ENCODE measurements at regions not wholly inside any gene's neighbourhood (a gene's known extent, or its start where the extent isn't known, plus 50 kb on each side); places are given as distances from the start of the nearest gene placed in this dataset.

DNA sequence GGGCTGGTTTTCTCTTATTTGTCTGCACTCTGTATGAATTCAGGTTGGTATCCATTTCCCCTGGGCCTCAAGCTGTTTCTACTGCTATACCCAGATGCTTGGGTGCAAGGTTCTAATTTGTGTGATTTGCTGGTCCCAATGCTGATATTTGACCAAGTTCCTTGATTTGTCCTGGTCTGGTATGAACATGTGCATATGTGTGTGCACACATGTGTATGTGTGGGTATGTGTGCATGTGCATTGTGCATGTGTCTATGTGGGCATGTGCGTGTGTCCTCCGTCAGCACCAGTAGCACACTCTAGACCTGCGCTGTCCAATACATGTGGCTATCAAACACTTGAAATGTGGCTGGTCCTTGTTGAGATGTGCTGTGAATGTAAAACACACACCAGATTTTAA lies 102.4 kb upstream of the TSPAN2 start:
- POLR2A ChIA-PET = no interaction called here
- no peaks in the 10 kb centered on the region for H3K9me3 ChIP-seq (ENCODE audit: low read length)
- H3K27ac ChIP-seq (ENCODE audit: low read depth, low read length, poor library complexity, severe bottlenecking) = no peak overlapping the region
- H4K20me1 ChIP-seq (ENCODE audit: insufficient read depth, low read length) = no peaks in the 10 kb centered on the region
- H3K4me1 ChIP-seq (ENCODE audit: insufficient read depth, low read length, poor library complexity, severe bottlenecking) = no peaks in the 10 kb centered on the region
- CTCF ChIA-PET (ENCODE audit: unreplicated experiment) = no interaction called here
- no peak overlapping the region for H3K4me2 ChIP-seq (ENCODE audit: low read length)
- no peaks in the 10 kb centered on the region for H3K79me2 ChIP-seq (ENCODE audit: insufficient read depth, low read depth, low read length)
- BruUV-seq (replicated peaks) = no TSS peak
- no peak for DNase-seq (ENCODE audit: low spot score)
- H3K36me3 ChIP-seq (ENCODE audit: insufficient read depth, low read length) = no peaks in the 10 kb centered on the region
- intact Hi-C loops (cut with micrococcal nuclease; ENCODE audit: unreplicated experiment) = no loop called here
- H2AFZ ChIP-seq (ENCODE audit: low read length) = no peak overlapping the region
- no peaks in the 10 kb centered on the region for H3K9me2 ChIP-seq (ENCODE audit: insufficient read depth, low read length)
- no peak for TF ChIP-seq CTCF (conservative IDR thresholded peaks at IDR 0.05; ENCODE audit: low read length)
- TF ChIP-seq EZH2phosphoT487 (IDR thresholded peaks at IDR 0.05; ENCODE audit: borderline replicate concordance, low read depth, low read length) = no peak
- H3K4me3 ChIP-seq (ENCODE audit: low read depth, low read length, poor library complexity, severe bottlenecking) = no peak overlapping the region

DNA sequence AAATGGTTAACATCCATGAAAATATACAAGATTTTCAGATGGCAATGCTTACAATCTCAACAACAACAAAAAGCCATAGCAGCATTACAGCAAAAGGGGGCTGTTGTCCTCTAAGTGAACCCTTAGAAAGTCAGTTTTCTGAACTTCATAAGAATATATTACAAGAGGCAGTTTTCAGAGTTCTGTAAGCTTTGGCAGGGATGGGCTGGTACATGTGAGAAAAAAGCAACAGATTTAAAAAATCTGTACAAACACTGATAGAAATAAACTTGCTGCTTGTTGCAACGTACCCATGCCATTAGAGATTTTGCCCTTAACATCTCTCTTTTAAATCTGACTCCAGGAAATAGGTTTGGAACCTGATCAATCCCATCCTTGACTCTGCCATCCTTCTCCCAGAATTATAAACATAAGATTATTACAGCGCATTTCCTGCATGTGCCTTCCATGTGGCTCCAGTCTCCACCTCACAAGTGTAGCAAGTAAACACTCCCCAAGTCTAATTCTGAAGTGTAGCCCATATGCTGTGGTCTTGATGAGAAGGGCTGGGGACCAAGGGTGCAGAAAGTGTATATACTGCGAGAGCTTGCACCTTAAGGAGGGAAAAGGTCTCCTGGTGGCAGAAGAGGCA lies 101.4 kb upstream of the TSPAN2 start:
- Histone ChIP-seq H3K9me2 (ENCODE audit: insufficient read depth, low read length) (no peaks in the 10 kb centered on the region), H3K4me1 (ENCODE audit: insufficient read depth, low read length, poor library complexity, severe bottlenecking) (no peaks in the 10 kb centered on the region), H4K20me1 (ENCODE audit: insufficient read depth, low read length) (no peaks in the 10 kb centered on the region), H3K4me2 (ENCODE audit: low read length) (no peak overlapping the region), H3K9me3 (ENCODE audit: low read length) (no peaks in the 10 kb centered on the region), H3K79me2 (ENCODE audit: insufficient read depth, low read depth, low read length) (no peaks in the 10 kb centered on the region), H3K4me3 (ENCODE audit: low read depth, low read length, poor library complexity, severe bottlenecking) (no peak overlapping the region), H3K27ac (ENCODE audit: low read depth, low read length, poor library complexity, severe bottlenecking) (no peak overlapping the region), H3K36me3 (ENCODE audit: insufficient read depth, low read length) (no peaks in the 10 kb centered on the region), H2AFZ (ENCODE audit: low read length) (no peak overlapping the region)
- ChIA-PET POLR2A (interaction anchor here (0.6 kb wide), 1 partner anchor 21 kb away, joined by 3 read pairs; no protein-coding TSS in a partner anchor), CTCF (ENCODE audit: unreplicated experiment) (no interaction called here)
- DNase-seq (ENCODE audit: low spot score) = no peak
- no TSS peak for BruUV-seq (replicated peaks)
- intact Hi-C loops (cut with micrococcal nuclease; ENCODE audit: unreplicated experiment) = no loop called here
- no peak for TF ChIP-seq CTCF (conservative IDR thresholded peaks at IDR 0.05; ENCODE audit: low read length)
- TF ChIP-seq EZH2phosphoT487 (IDR thresholded peaks at IDR 0.05; ENCODE audit: borderline replicate concordance, low read depth, low read length) = no peak

DNA sequence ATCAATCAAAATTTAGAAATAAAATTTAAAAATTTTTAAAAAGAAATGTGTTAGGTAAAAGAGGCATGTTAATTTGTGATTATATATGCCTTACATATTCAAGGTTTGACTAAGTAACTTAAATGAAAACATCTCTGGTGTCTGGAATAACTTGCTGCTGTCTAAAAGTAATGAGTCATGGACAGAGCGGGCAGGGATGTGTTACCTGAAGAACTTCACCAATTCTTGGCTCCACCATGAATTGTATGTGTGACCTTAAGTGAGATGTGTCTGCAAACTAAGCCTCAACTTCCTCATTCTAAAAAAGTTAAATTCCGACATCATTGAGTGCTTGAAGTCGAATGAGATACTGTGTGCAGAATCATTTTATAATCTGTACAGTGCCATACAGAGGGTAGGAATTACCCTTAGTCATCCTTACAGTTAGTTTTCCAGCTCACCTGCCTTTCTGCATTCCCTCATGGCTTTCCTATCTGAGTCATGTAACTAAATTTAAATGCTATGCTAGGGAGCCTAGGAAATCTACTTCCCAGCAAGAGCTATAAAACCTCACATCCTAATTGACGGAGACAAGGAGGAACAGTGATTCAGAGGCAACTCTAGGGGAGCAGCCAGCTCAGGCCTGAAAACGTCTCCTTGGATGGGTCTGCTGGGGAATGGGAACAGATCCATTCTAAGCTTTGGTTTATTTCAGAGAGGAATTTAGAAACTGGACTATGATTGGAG lies 100.7 kb upstream of the TSPAN2 start:
- ChIA-PET CTCF (ENCODE audit: unreplicated experiment) (no interaction called here), POLR2A (interaction anchor here (0.6 kb wide), 1 partner anchor 21 kb away, joined by 3 read pairs; no protein-coding TSS in a partner anchor)
- no TSS peak for BruUV-seq (replicated peaks)
- no peaks in the 10 kb centered on the region for H3K9me2 ChIP-seq (ENCODE audit: insufficient read depth, low read length)
- TF ChIP-seq EZH2phosphoT487 (IDR thresholded peaks at IDR 0.05; ENCODE audit: borderline replicate concordance, low read depth, low read length) = no peak
- TF ChIP-seq CTCF (conservative IDR thresholded peaks at IDR 0.05; ENCODE audit: low read length) = no peak
- no peak for DNase-seq (ENCODE audit: low spot score)
- no peak overlapping the region for H3K4me3 ChIP-seq (ENCODE audit: low read depth, low read length, poor library complexity, severe bottlenecking)
- H3K36me3 ChIP-seq (ENCODE audit: insufficient read depth, low read length) = no peaks in the 10 kb centered on the region
- no peaks in the 10 kb centered on the region for H4K20me1 ChIP-seq (ENCODE audit: insufficient read depth, low read length)
- H3K79me2 ChIP-seq (ENCODE audit: insufficient read depth, low read depth, low read length) = no peaks in the 10 kb centered on the region
- H3K27ac ChIP-seq (ENCODE audit: low read depth, low read length, poor library complexity, severe bottlenecking) = no peak overlapping the region
- no peak overlapping the region for H2AFZ ChIP-seq (ENCODE audit: low read length)
- intact Hi-C loops (cut with micrococcal nuclease; ENCODE audit: unreplicated experiment) = no loop called here
- no peak overlapping the region for H3K4me2 ChIP-seq (ENCODE audit: low read length)
- no peaks in the 10 kb centered on the region for H3K9me3 ChIP-seq (ENCODE audit: low read length)
- no peaks in the 10 kb centered on the region for H3K4me1 ChIP-seq (ENCODE audit: insufficient read depth, low read length, poor library complexity, severe bottlenecking)

Data from OCI-LY7 (cell line).